Neural cell (in vitro differentiated cells): ENCODE measurements at regions not wholly inside any gene's neighbourhood (a gene's known extent, or its start where the extent isn't known, plus 50 kb on each side); places are given as distances from the start of the nearest gene placed in this dataset.

Source experiments
- H2AFZ ChIP-seq: fragments of 200-600, 300-800 bp; sonication (generic), shearing (Covaris generic); 2 replicates; pipeline ENCODE4 v1.6.0; 2014; ENCODE audit warnings: low read depth, mild to moderate bottlenecking, antibody characterized with exemption, low read length, moderate library complexity
- H3F3A ChIP-seq: fragments of 200-600 bp; shearing (Covaris generic); 2 replicates; pipeline ENCODE4 v1.6.1; 2016; ENCODE audit warnings: mild to moderate bottlenecking, moderate library complexity, mixed read lengths, antibody characterized with exemption, low read length; ENCODE audit not compliant: insufficient read depth, poor library complexity, severe bottlenecking
- H3K27ac ChIP-seq: fragments of 200-600, 300-800 bp; sonication (generic), shearing (Covaris generic); 2 replicates; pipeline ENCODE4 v1.5.1; 2014; ENCODE audit warnings: mild to moderate bottlenecking, low read length, moderate library complexity
- H3K27me3 ChIP-seq: fragments of 300-800, 200-600 bp; sonication (generic), shearing (Covaris generic); 2 replicates; pipeline ENCODE4 v1.6.0; 2014; ENCODE audit warnings: mild to moderate bottlenecking, low read depth, low read length, moderate library complexity; ENCODE audit not compliant: insufficient read depth
- H3K36me3 ChIP-seq: fragments of 300-800, 200-600 bp; sonication (generic), shearing (Covaris generic); 2 replicates; pipeline ENCODE4 v1.5.1; 2014; ENCODE audit warnings: mild to moderate bottlenecking, antibody characterized with exemption, low read length, moderate library complexity; ENCODE audit not compliant: insufficient read depth
- H3K4me2 ChIP-seq: fragments of 300-800, 200-600 bp; sonication (generic), shearing (Covaris generic); 2 replicates; pipeline ENCODE4 v1.6.0; 2014; ENCODE audit warnings: mild to moderate bottlenecking, low read length
- H3K4me3 ChIP-seq: fragments of 300-800, 200-600 bp; sonication (generic), shearing (Covaris generic); 2 replicates; pipeline ENCODE4 v1.5.1; 2014; ENCODE audit warnings: mild to moderate bottlenecking, low read length, moderate library complexity
- H3K79me2 ChIP-seq: fragments of 200-600 bp; shearing (Covaris generic); replicated peaks from 2 replicates; pipeline ENCODE4 v1.6.0; 2014; ENCODE audit warnings: mild to moderate bottlenecking, low read length, moderate library complexity; ENCODE audit not compliant: insufficient read depth
- H3K9ac ChIP-seq: fragments of 300-800, 200-600 bp; sonication (generic), shearing (Covaris generic); 2 replicates; pipeline ENCODE4 v1.6.1; 2016; ENCODE audit warnings: mild to moderate bottlenecking, low read length, mixed read lengths
- H3K9me2 ChIP-seq: fragments of 200-600 bp; shearing (Covaris generic); 2 replicates; pipeline ENCODE4 v1.6.1; 2016; ENCODE audit warnings: mild to moderate bottlenecking, low read length, mixed read lengths; ENCODE audit not compliant: insufficient read depth
- H3K9me3 ChIP-seq: fragments of 200-600, 300-800 bp; sonication (generic), shearing (Covaris generic); 2 replicates; pipeline ENCODE4 v1.6.1; 2016; ENCODE audit warnings: mild to moderate bottlenecking, mixed run types, low read length, moderate library complexity, mixed read lengths
- H4K20me1 ChIP-seq: fragments of 200-600 bp; shearing (Covaris generic); 2 replicates; pipeline ENCODE4 v1.6.1; 2016; ENCODE audit warnings: mild to moderate bottlenecking, mixed run types; ENCODE audit not compliant: insufficient read depth
- CTCF ChIP-seq: fragments of 450-650 bp; IDR thresholded peaks from 2 replicates; pipeline ENCODE4 v1.5.1; 2014; ENCODE audit warnings: antibody characterized with exemption, mild to moderate bottlenecking, moderate library complexity; ENCODE audit not compliant: poor library complexity, severe bottlenecking
- EP300 ChIP-seq: fragments of 450-650 bp; conservative IDR thresholded peaks from 2 replicates; pipeline ENCODE4 v1.6.1; 2014; ENCODE audit warnings: antibody characterized with exemption, mild to moderate bottlenecking, moderate library complexity; ENCODE audit not compliant: poor library complexity, severe bottlenecking
- EZH2 ChIP-seq: fragments of 200-600, 300-800 bp; shearing (Covaris generic), sonication (generic); IDR thresholded peaks from 2 replicates; pipeline ENCODE4 v1.6.1; 2014; ENCODE audit warnings: antibody characterized with exemption, low read length, borderline replicate concordance, mild to moderate bottlenecking; ENCODE audit not compliant: insufficient read depth, poor library complexity, severe bottlenecking
- MXI1 ChIP-seq: fragments of 450-650 bp; conservative IDR thresholded peaks from 2 replicates; pipeline ENCODE4 v1.6.1; 2014; ENCODE audit warnings: antibody characterized with exemption, mild to moderate bottlenecking; ENCODE audit not compliant: poor library complexity, severe bottlenecking
- POLR2AphosphoS5 ChIP-seq: IDR thresholded peaks from 2 replicates; pipeline ENCODE4 v1.6.1; 2012
- RAD21 ChIP-seq: fragments of 450-650 bp; conservative IDR thresholded peaks from 2 replicates; pipeline ENCODE4 v1.6.1; 2014; ENCODE audit warnings: antibody characterized with exemption, mild to moderate bottlenecking, moderate library complexity
- SMC3 ChIP-seq: fragments of 450-650 bp; conservative IDR thresholded peaks from 2 replicates; pipeline ENCODE4 v1.6.1; 2014; ENCODE audit warnings: antibody characterized with exemption, mild to moderate bottlenecking, moderate library complexity; ENCODE audit not compliant: poor library complexity
- TAF1 ChIP-seq: IDR thresholded peaks from 2 replicates; pipeline ENCODE4 v1.6.1; 2012; ENCODE audit warnings: low read depth
- TF ChIP-seq, protein P1 (sequence below): IDR thresholded peaks from 2 replicates; pipeline ENCODE4 v1.6.1; 2012; ENCODE audit warnings: borderline replicate concordance

GRCh38 chr22:48288376-48288940, 1526.0 kb downstream of the TBC1D22A start:
- H4K20me1 ChIP-seq: no peaks in the 10 kb centered on the region
- no peaks in the 10 kb centered on the region for H3K27me3 ChIP-seq
- H3K9me3 ChIP-seq: no peaks in the 10 kb centered on the region
- no peak for TF ChIP-seq SMC3
- TF ChIP-seq, protein P1, sequence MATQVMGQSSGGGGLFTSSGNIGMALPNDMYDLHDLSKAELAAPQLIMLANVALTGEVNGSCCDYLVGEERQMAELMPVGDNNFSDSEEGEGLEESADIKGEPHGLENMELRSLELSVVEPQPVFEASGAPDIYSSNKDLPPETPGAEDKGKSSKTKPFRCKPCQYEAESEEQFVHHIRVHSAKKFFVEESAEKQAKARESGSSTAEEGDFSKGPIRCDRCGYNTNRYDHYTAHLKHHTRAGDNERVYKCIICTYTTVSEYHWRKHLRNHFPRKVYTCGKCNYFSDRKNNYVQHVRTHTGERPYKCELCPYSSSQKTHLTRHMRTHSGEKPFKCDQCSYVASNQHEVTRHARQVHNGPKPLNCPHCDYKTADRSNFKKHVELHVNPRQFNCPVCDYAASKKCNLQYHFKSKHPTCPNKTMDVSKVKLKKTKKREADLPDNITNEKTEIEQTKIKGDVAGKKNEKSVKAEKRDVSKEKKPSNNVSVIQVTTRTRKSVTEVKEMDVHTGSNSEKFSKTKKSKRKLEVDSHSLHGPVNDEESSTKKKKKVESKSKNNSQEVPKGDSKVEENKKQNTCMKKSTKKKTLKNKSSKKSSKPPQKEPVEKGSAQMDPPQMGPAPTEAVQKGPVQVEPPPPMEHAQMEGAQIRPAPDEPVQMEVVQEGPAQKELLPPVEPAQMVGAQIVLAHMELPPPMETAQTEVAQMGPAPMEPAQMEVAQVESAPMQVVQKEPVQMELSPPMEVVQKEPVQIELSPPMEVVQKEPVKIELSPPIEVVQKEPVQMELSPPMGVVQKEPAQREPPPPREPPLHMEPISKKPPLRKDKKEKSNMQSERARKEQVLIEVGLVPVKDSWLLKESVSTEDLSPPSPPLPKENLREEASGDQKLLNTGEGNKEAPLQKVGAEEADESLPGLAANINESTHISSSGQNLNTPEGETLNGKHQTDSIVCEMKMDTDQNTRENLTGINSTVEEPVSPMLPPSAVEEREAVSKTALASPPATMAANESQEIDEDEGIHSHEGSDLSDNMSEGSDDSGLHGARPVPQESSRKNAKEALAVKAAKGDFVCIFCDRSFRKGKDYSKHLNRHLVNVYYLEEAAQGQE: no peak
- no peaks in the 10 kb centered on the region for H3K9me2 ChIP-seq
- no peak overlapping the region for H2AFZ ChIP-seq
- no peaks in the 10 kb centered on the region for H3F3A ChIP-seq
- H3K27ac ChIP-seq: no peak overlapping the region
- no peaks in the 10 kb centered on the region for H3K36me3 ChIP-seq
- no peak overlapping the region for H3K9ac ChIP-seq
- no peak overlapping the region for H3K4me2 ChIP-seq
- no peak overlapping the region for H3K4me3 ChIP-seq
- H3K79me2 ChIP-seq: no peaks in the 10 kb centered on the region

GRCh38 chr22:48287031-48287430, 1524.6 kb downstream of the TBC1D22A start:
- Histone ChIP-seq H3K27me3 (no peaks in the 10 kb centered on the region), H3K36me3 (no peaks in the 10 kb centered on the region), H3K4me2 (no peak overlapping the region), H3K4me3 (no peak overlapping the region), H3K9me3 (no peaks in the 10 kb centered on the region), H4K20me1 (no peaks in the 10 kb centered on the region), H3K79me2 (no peaks in the 10 kb centered on the region), H2AFZ (no peak overlapping the region), H3K9ac (no peak overlapping the region), H3K9me2 (no peaks in the 10 kb centered on the region), H3K27ac (no peak overlapping the region), H3F3A (no peaks in the 10 kb centered on the region)
- TF ChIP-seq POLR2AphosphoS5 (peak; percentile 43), RAD21 (no peak), EP300 (peak; percentile 13)
- TF ChIP-seq, protein P1: no peak

- no peaks in the 10 kb centered on the region for H4K20me1 ChIP-seq
- no peak overlapping the region for H2AFZ ChIP-seq
- H3K9ac ChIP-seq: no peak overlapping the region
- no peak overlapping the region for H3K27ac ChIP-seq
- TF ChIP-seq RAD21: no peak
- TF ChIP-seq TAF1: no peak
- TF ChIP-seq POLR2AphosphoS5: no peak
- no peak for TF ChIP-seq SMC3
- TF ChIP-seq, protein P1: no peak
- no peak for TF ChIP-seq EZH2
- no peak for TF ChIP-seq MXI1
- no peak for TF ChIP-seq EP300
- TF ChIP-seq CTCF: no peak
- no peaks in the 10 kb centered on the region for H3K79me2 ChIP-seq
- peaks cover 5% of the 10 kb centered on the region for H3K9me3 ChIP-seq
- H3F3A ChIP-seq: no peaks in the 10 kb centered on the region
- H3K4me3 ChIP-seq: no peak overlapping the region
- no peak overlapping the region for H3K4me2 ChIP-seq
- no peaks in the 10 kb centered on the region for H3K9me2 ChIP-seq
- no peaks in the 10 kb centered on the region for H3K36me3 ChIP-seq
- H3K27me3 ChIP-seq: no peaks in the 10 kb centered on the region
These were observed 1522.2 kb downstream of the TBC1D22A start for GRCh38 chr22:48284671-48285070.
